Loucy (cell line): ENCODE measurements at regions not wholly inside any gene's neighbourhood (a gene's known extent, or its start where the extent isn't known, plus 50 kb on each side); places are given as distances from the start of the nearest gene placed in this dataset.

Experiments
- CTCF ChIP-seq: fragments of 200-600 bp; sonication (generic); conservative IDR thresholded peaks from 2 replicates; pipeline ENCODE4 v1.5.1; 2014; ENCODE audit warnings: mild to moderate bottlenecking, antibody characterized with exemption, low read length
- EZH2phosphoT487 ChIP-seq: fragments of 200-600 bp; IDR thresholded peaks from 2 replicates; pipeline ENCODE4 v1.6.1; 2018; ENCODE audit warnings: antibody characterized with exemption, mild to moderate bottlenecking, moderate library complexity, borderline replicate concordance

- TF ChIP-seq CTCF (no peak), EZH2phosphoT487 (no peak)
Observed at GRCh38 chr6:22349528-22349927, 52.7 kb upstream of the PRL start.
